Panc1 (cell line): ENCODE measurements at regions not wholly inside any gene's neighbourhood (a gene's known extent, or its start where the extent isn't known, plus 50 kb on each side); places are given as distances from the start of the nearest gene placed in this dataset.

Experiments
- ATAC-seq: fragments of 200-7000 bp; cut with Tn5 transposase; 2 replicates; pipeline ENCODE4 v1.9.1; 2020; ENCODE audit warnings: mild to moderate bottlenecking, moderate library complexity
- BruUV-seq: library from RNA; stranded (reverse); fragments of 400-500 nt; replicated peaks from 2 replicates; lab custom pipeline; 2021; lab: Mats Ljungman, UMichigan
- CTCF ChIA-PET: fragments of 300-600 bp; sonication (Branson Sonifier 250); formaldehyde crosslinking; loops from one replicate; lab custom pipeline; 2022; ENCODE audit warnings: antibody characterized with exemption; lab: Charles Lee
- POLR2A ChIA-PET: fragments of 300-600 bp; sonication (Branson Sonifier 250); formaldehyde crosslinking; loops from one replicate; lab custom pipeline; 2022; ENCODE audit warnings: antibody characterized with exemption; lab: Charles Lee
- DNase-seq: peaks from one replicate; pipeline ENCODE4 v3.0.0-alpha.2; 2010; ENCODE audit warnings: low read depth, low spot score
- H3K27ac ChIP-seq: 2 replicates; pipeline ENCODE4 v1.5.1; 2011; ENCODE audit warnings: mild to moderate bottlenecking, low read length, inconsistent platforms
- H3K27me3 ChIP-seq: fragments of 200-500 bp; sonication (Bioruptor generic); 2 replicates; pipeline ENCODE4 v1.6.0; 2014; ENCODE audit warnings: low read length, inconsistent platforms; ENCODE audit not compliant: control insufficient read depth, insufficient read depth
- H3K36me3 ChIP-seq: fragments of 200-500 bp; sonication (Bioruptor generic); 2 replicates; pipeline ENCODE4 v1.5.1; 2014; ENCODE audit warnings: inconsistent platforms, mild to moderate bottlenecking, low read length, moderate library complexity; ENCODE audit not compliant: control insufficient read depth, insufficient read depth
- H3K4me1 ChIP-seq: 2 replicates; pipeline ENCODE4 v1.5.1; 2011; ENCODE audit warnings: inconsistent platforms, mild to moderate bottlenecking, low read length, moderate library complexity; ENCODE audit not compliant: control insufficient read depth, insufficient read depth
- H3K4me3 ChIP-seq, 2 experiments: 2 replicates each; pipeline ENCODE4 v1.5.1; 2011 to 2012; ENCODE audit warnings: low read depth in 2 of 2, low read length in 2 of 2, mild to moderate bottlenecking in 2 of 2, inconsistent platforms in 1 of 2, moderate library complexity in 1 of 2
- H3K9me3 ChIP-seq: fragments of 200-500 bp; sonication (Bioruptor generic); 2 replicates; pipeline ENCODE4 v1.5.1; 2014; ENCODE audit warnings: low read depth, mild to moderate bottlenecking, inconsistent platforms, low read length, moderate library complexity; ENCODE audit not compliant: control insufficient read depth, insufficient read depth
- POLR2AphosphoS5 ChIP-seq: IDR thresholded peaks from 2 replicates; pipeline ENCODE4 v1.6.1; 2012; ENCODE audit warnings: mild to moderate bottlenecking, low read depth, low read length, moderate library complexity
- SIN3A ChIP-seq: IDR thresholded peaks from 2 replicates; pipeline ENCODE4 v1.6.1; 2012; ENCODE audit warnings: low read depth, mild to moderate bottlenecking, low read length, moderate library complexity, borderline replicate concordance; ENCODE audit not compliant: insufficient read depth
- TCF7L2 ChIP-seq: IDR thresholded peaks from 2 replicates; pipeline ENCODE4 v1.6.1; 2011; ENCODE audit warnings: mild to moderate bottlenecking, low read depth, low read length, inconsistent platforms
- in situ Hi-C: cut with HindIII; loops from 2 replicates; pipeline ENCODE4 v1.10.0; 2016; ENCODE audit warnings: low sequenced_read_pairs, low pct_unique_long_range_greater_than_20kb
- intact Hi-C: fragments of 100-400 bp; cut with micrococcal nuclease; formaldehyde crosslinking; loops from one replicate; pipeline ENCODE4 v1.10.0; 2022; ENCODE audit not compliant: unreplicated experiment
- TF ChIP-seq, protein P1 (sequence below): fragments of 450-650 bp; IDR thresholded peaks from 2 replicates; pipeline ENCODE4 v1.5.1; 2017; ENCODE audit warnings: mild to moderate bottlenecking
- TF ChIP-seq, protein P2 (sequence below), 2 experiments: IDR thresholded peaks; 2 replicates each; pipeline ENCODE4 v1.6.1; 2011 to 2012; ENCODE audit warnings: low read depth in 2 of 2, control low read depth in 1 of 2, low read length in 1 of 2, mild to moderate bottlenecking in 1 of 2, moderate library complexity in 1 of 2; ENCODE audit not compliant: insufficient read depth in 1 of 2

DNA sequence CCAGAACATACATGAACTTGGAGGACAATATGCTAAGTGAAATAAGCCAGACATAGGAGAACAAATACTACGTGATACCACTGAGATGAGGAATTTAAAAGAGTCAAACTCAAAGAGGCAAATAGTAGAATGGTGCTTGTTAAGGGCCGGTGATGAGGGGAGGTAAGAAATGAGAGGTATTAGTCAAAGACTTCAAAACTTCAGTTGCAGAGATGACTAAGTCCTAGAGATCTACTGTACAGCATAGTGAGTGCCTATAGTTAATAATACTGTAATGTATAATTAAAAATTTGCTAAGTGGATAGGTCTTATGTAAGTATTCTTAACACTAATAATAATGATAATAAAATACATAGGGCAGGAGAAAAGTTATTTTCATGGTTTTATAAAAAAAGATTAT, 126.9 kb upstream of the VEGFC start:
- no peak for ATAC-seq
- intact Hi-C loops, result no loop called here

DNA sequence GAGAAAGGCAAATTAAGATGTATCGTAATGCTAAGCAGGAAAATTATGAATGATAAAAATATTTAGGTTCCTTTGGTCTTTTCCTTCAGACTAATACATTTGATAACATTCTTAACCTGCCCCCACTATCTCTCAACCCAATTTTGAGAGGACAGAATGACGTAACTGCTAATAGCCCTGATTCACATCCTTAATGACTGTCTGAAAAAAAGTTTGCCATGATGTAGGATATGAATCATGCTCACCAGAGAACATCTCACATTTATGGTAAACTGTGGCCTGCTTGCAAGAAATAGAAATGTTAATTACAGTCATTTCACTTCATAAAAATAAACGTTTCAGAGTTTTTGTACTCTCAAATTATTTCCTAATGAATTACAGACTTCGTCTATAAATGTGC, 128.0 kb upstream of the VEGFC start:
- H3K36me3 ChIP-seq, result no peaks in the 10 kb centered on the region; the same call in 1 of the 2 replicates
- TF ChIP-seq POLR2AphosphoS5 (no peak), TCF7L2 (no peak), SIN3A (no peak)
- TF ChIP-seq, protein P1, sequence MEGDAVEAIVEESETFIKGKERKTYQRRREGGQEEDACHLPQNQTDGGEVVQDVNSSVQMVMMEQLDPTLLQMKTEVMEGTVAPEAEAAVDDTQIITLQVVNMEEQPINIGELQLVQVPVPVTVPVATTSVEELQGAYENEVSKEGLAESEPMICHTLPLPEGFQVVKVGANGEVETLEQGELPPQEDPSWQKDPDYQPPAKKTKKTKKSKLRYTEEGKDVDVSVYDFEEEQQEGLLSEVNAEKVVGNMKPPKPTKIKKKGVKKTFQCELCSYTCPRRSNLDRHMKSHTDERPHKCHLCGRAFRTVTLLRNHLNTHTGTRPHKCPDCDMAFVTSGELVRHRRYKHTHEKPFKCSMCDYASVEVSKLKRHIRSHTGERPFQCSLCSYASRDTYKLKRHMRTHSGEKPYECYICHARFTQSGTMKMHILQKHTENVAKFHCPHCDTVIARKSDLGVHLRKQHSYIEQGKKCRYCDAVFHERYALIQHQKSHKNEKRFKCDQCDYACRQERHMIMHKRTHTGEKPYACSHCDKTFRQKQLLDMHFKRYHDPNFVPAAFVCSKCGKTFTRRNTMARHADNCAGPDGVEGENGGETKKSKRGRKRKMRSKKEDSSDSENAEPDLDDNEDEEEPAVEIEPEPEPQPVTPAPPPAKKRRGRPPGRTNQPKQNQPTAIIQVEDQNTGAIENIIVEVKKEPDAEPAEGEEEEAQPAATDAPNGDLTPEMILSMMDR, result no peak
- TF ChIP-seq, protein P2, sequence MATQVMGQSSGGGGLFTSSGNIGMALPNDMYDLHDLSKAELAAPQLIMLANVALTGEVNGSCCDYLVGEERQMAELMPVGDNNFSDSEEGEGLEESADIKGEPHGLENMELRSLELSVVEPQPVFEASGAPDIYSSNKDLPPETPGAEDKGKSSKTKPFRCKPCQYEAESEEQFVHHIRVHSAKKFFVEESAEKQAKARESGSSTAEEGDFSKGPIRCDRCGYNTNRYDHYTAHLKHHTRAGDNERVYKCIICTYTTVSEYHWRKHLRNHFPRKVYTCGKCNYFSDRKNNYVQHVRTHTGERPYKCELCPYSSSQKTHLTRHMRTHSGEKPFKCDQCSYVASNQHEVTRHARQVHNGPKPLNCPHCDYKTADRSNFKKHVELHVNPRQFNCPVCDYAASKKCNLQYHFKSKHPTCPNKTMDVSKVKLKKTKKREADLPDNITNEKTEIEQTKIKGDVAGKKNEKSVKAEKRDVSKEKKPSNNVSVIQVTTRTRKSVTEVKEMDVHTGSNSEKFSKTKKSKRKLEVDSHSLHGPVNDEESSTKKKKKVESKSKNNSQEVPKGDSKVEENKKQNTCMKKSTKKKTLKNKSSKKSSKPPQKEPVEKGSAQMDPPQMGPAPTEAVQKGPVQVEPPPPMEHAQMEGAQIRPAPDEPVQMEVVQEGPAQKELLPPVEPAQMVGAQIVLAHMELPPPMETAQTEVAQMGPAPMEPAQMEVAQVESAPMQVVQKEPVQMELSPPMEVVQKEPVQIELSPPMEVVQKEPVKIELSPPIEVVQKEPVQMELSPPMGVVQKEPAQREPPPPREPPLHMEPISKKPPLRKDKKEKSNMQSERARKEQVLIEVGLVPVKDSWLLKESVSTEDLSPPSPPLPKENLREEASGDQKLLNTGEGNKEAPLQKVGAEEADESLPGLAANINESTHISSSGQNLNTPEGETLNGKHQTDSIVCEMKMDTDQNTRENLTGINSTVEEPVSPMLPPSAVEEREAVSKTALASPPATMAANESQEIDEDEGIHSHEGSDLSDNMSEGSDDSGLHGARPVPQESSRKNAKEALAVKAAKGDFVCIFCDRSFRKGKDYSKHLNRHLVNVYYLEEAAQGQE (IDR thresholded peaks at IDR 0.05; ENCODE audit: insufficient read depth in 1 of 2, low read depth in 2 of 2, low read length in 1 of 2), result no peak
- peaks cover 3% of the 10 kb centered on the region; the same call in 1 of the 2 replicates for H3K9me3 ChIP-seq
- H3K4me1 ChIP-seq, result no peaks in the 10 kb centered on the region
- ChIA-PET POLR2A (no interaction called here), CTCF (no interaction called here)
- no peak overlapping the region for H3K27ac ChIP-seq
- H3K27me3 ChIP-seq, result no peaks in the 10 kb centered on the region
- DNase-seq (peak; percentile 36), ATAC-seq (no peak)
- no peak overlapping the region for H3K4me3 ChIP-seq
- in situ Hi-C loops, result no loop called here
- intact Hi-C loops, result no loop called here
- no TSS peak for BruUV-seq

More for the DNA sequence above, 126.9 kb upstream of the VEGFC start:
- in situ Hi-C loops, result no loop called here
- Histone ChIP-seq H3K36me3 (no peaks in the 10 kb centered on the region; the same call in 1 of the 2 replicates), H3K9me3 (peaks cover 3% of the 10 kb centered on the region; the same call in 1 of the 2 replicates), H3K4me1 (no peaks in the 10 kb centered on the region), H3K27ac (no peak overlapping the region), H3K27me3 (no peaks in the 10 kb centered on the region), H3K4me3 (no peak overlapping the region)
- no peak for DNase-seq
- BruUV-seq, result no TSS peak
- CTCF ChIA-PET, result no interaction called here
- TF ChIP-seq SIN3A (no peak), POLR2AphosphoS5 (no peak)
- TF ChIP-seq, protein P1, result no peak
- POLR2A ChIA-PET, result no interaction called here
